Smooth muscle cell (in vitro differentiated cells): ENCODE measurements at regions not wholly inside any gene's neighbourhood (a gene's known extent, or its start where the extent isn't known, plus 50 kb on each side); places are given as distances from the start of the nearest gene placed in this dataset.

Experiments
- DNase-seq: peaks from one replicate; lab custom pipeline; 2025; ENCODE audit not compliant: unreplicated experiment; lab: John Stamatoyannopoulos, UW
- H2AFZ ChIP-seq: fragments of 200-600 bp; sonication (generic); 2 replicates; pipeline ENCODE4 v1.6.0; 2016; ENCODE audit warnings: antibody characterized with exemption, low read depth, mild to moderate bottlenecking
- H3F3A ChIP-seq: fragments of 200-600 bp; sonication (generic); 2 replicates; pipeline ENCODE4 v1.6.0; 2017; ENCODE audit warnings: antibody characterized with exemption, low read depth
- H3K27ac ChIP-seq: fragments of 200-600 bp; sonication (generic); 2 replicates; pipeline ENCODE4 v1.5.1; 2016; ENCODE audit warnings: low read depth, mild to moderate bottlenecking
- H3K27me3 ChIP-seq: fragments of 200-600 bp; sonication (generic); 2 replicates; pipeline ENCODE4 v1.6.1; 2016; ENCODE audit warnings: low read depth, mild to moderate bottlenecking
- H3K36me3 ChIP-seq: fragments of 200-600 bp; sonication (generic); 2 replicates; pipeline ENCODE4 v1.5.1; 2016; ENCODE audit warnings: low read depth
- H3K4me1 ChIP-seq: fragments of 200-600 bp; sonication (generic); 2 replicates; pipeline ENCODE4 v1.5.1; 2016; ENCODE audit warnings: low read depth
- H3K4me2 ChIP-seq: fragments of 200-600 bp; sonication (generic); 2 replicates; pipeline ENCODE4 v1.6.0; 2016; ENCODE audit warnings: mild to moderate bottlenecking
- H3K4me3 ChIP-seq: fragments of 200-600 bp; sonication (generic); 2 replicates; pipeline ENCODE4 v1.5.1; 2016; ENCODE audit warnings: mild to moderate bottlenecking
- H3K79me2 ChIP-seq: fragments of 200-600 bp; sonication (generic); 2 replicates; pipeline ENCODE4 v1.6.0; 2016; ENCODE audit warnings: low read depth, mild to moderate bottlenecking
- H3K9ac ChIP-seq: fragments of 200-600 bp; sonication (generic); 2 replicates; pipeline ENCODE4 v1.6.0; 2016; ENCODE audit warnings: low read depth
- H3K9me3 ChIP-seq: fragments of 200-600 bp; sonication (generic); replicated peaks from 2 replicates; pipeline ENCODE4 v1.5.1; 2016; ENCODE audit warnings: low read depth
- H4K20me1 ChIP-seq: fragments of 200-600 bp; sonication (generic); 2 replicates; pipeline ENCODE4 v1.6.0; 2016; ENCODE audit warnings: low read depth
- WGBS: methylation state at CpG from one replicate; pipeline ENCODE4 v1.1.7; 2016; ENCODE audit warnings: low lambda C conversion rate; 5-methylcytosine and 5-hydroxymethylcytosine counted together
- TF ChIP-seq, protein P1 (sequence below): fragments of 200-600 bp; sonication (generic); IDR thresholded peaks from 2 replicates; pipeline ENCODE4 v1.5.1; 2017; ENCODE audit warnings: borderline replicate concordance, mild to moderate bottlenecking, antibody characterized with exemption; ENCODE audit not compliant: insufficient read depth, poor library complexity, severe bottlenecking

GRCh38 chr6:9428421-9429172 is 986.3 kb downstream of the TFAP2A start:
- Histone ChIP-seq H3K4me1 (no peaks in the 10 kb centered on the region), H3K4me3 (no peak overlapping the region), H3F3A (no peaks in the 10 kb centered on the region), H3K9ac (no peak overlapping the region), H3K79me2 (no peaks in the 10 kb centered on the region), H3K27me3 (no peaks in the 10 kb centered on the region), H4K20me1 (no peaks in the 10 kb centered on the region), H3K4me2 (no peak overlapping the region), H3K36me3 (no peaks in the 10 kb centered on the region), H2AFZ (no peak overlapping the region), H3K27ac (no peak overlapping the region), H3K9me3 (no peaks in the 10 kb centered on the region)
- TF ChIP-seq, protein P1, sequence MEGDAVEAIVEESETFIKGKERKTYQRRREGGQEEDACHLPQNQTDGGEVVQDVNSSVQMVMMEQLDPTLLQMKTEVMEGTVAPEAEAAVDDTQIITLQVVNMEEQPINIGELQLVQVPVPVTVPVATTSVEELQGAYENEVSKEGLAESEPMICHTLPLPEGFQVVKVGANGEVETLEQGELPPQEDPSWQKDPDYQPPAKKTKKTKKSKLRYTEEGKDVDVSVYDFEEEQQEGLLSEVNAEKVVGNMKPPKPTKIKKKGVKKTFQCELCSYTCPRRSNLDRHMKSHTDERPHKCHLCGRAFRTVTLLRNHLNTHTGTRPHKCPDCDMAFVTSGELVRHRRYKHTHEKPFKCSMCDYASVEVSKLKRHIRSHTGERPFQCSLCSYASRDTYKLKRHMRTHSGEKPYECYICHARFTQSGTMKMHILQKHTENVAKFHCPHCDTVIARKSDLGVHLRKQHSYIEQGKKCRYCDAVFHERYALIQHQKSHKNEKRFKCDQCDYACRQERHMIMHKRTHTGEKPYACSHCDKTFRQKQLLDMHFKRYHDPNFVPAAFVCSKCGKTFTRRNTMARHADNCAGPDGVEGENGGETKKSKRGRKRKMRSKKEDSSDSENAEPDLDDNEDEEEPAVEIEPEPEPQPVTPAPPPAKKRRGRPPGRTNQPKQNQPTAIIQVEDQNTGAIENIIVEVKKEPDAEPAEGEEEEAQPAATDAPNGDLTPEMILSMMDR: no peak
- DNase-seq: no peak
- 79% methylated on average over 2 of the region's 2 CpGs for WGBS

GRCh38 chr6:9422138-9422537 is 986.8 kb upstream of the SLC35B3 start:
- Histone ChIP-seq H3K79me2 (no peaks in the 10 kb centered on the region), H3K27me3 (no peaks in the 10 kb centered on the region), H2AFZ (no peak overlapping the region), H3K36me3 (no peaks in the 10 kb centered on the region), H3K4me1 (no peaks in the 10 kb centered on the region), H3K9ac (no peak overlapping the region), H3K4me3 (no peak overlapping the region), H4K20me1 (no peaks in the 10 kb centered on the region), H3K4me2 (no peak overlapping the region), H3F3A (no peaks in the 10 kb centered on the region), H3K9me3 (no peaks in the 10 kb centered on the region), H3K27ac (no peak overlapping the region)
- 94% methylated on average over 2 of the region's 2 CpGs for WGBS
- DNase-seq: no peak
- TF ChIP-seq, protein P1: no peak

DNA sequence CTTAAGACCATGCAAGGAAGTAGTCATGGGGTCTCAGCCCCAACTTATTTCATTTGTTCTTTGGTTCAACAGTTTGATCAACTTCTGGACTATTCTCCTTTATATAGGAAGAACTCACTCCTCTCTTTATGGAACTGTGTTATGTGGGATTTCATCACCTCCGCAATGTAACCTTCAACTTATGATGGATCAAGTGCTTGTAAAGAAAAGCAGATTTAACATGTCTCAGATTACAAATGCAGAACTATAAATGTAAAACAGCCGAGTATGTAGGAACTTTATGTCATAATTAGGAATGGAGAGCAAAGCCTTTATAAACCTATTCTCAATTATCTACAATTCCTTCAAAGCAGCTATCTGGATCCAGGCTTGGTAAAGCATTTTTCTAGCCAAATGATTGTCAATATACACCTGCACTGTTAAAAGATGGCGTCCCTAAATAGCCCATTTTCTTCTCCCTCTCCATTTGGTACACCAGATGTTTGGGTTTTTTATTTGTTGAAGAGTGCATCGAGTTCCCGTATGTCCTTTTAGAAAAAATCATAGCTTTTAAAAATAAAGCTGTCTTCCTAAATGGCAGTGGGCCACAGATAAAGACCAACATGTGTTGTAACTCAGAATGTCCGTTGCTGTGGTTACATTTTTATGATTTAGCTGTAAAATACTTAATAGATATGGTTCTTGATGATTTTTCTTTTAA is 985.1 kb upstream of the SLC35B3 start:
- TF ChIP-seq, protein P1: no peak
- H4K20me1 ChIP-seq: no peaks in the 10 kb centered on the region
- H3K79me2 ChIP-seq: no peaks in the 10 kb centered on the region
- no peaks in the 10 kb centered on the region for H3K9me3 ChIP-seq
- no peaks in the 10 kb centered on the region for H3K4me1 ChIP-seq
- no peak overlapping the region for H3K4me3 ChIP-seq
- no peak overlapping the region for H3K4me2 ChIP-seq
- WGBS: 78% methylated on average over 6 of the region's 6 CpGs
- H3K9ac ChIP-seq: no peak overlapping the region
- H3K27ac ChIP-seq: no peak overlapping the region
- H3K36me3 ChIP-seq: no peaks in the 10 kb centered on the region
- H3F3A ChIP-seq: no peaks in the 10 kb centered on the region
- H2AFZ ChIP-seq: no peak overlapping the region
- no peak for DNase-seq
- H3K27me3 ChIP-seq: no peaks in the 10 kb centered on the region
